ENCODE measurements at regions not wholly inside any gene's neighbourhood (a gene's known extent, or its start where the extent isn't known, plus 50 kb on each side); places are given as distances from the start of the nearest gene placed in this dataset.

DNA sequence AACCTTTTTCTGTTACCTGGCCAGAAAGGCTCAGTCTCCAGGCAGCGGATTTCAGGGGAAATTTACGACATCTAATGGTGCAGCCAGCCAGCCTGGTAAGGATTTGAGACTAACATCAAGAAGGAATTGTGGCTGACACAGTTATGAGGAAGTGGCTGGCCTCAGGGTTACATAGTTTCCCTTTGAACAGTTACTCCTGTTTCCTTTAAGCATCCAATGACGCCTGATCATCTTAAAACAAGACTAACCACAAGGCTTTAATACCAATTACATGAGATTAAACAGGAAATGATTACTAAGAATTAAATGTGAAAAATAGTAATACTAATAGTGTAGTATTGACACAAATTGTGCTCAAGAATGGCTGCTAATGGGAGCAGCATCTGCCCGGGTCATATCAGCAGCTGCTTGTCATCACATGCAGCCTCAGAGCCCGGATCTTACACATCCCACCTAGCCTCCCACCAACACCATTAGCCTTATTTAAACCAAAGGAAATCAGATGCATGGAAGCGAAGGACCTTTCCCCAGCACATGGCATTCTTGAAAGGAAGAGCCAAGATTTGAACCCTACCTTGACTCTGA, 431.8 kb downstream of the PMP22 start:
- no peak for TF ChIP-seq ZFX (IDR thresholded peaks at IDR 0.05)
- ChIA-PET POLR2A (no interaction called here), RAD21 (ENCODE audit: low non-redundant PET in 1 of 2, low total read pairs in 2 of 2, uncharacterized antibody in 2 of 2, unreplicated experiment in 2 of 2) (no interaction called here), CTCF (no interaction called here)
- Histone ChIP-seq H3K27me3 (ENCODE audit: insufficient read depth, low read length) (0 out of 2 replicates have a peak, but pooled peaks cover 3% of the 10 kb centered on the region), H3K9ac (ENCODE audit: low read length) (no peak overlapping the region), H3K4me2 (ENCODE audit: low read length) (no peak overlapping the region), H3K4me3 (replicated peaks in 1 of 2; ENCODE audit: low read depth in 1 of 2, low read length in 2 of 2) (no peak overlapping the region), H3K27ac (ENCODE audit: low read depth, low read length) (no peak overlapping the region), H3K9me3 (ENCODE audit: control insufficient read depth in 1 of 2, insufficient read depth in 1 of 2, low read depth in 1 of 2, low read length in 2 of 2) (no peaks in the 10 kb centered on the region; a peak in 1 of 4 replicates), H3K36me3 (ENCODE audit: control insufficient read depth in 1 of 2, insufficient read depth in 2 of 2, low read length in 2 of 2) (no peaks in the 10 kb centered on the region), H4K20me1 (ENCODE audit: insufficient read depth) (no peaks in the 10 kb centered on the region), H2AFZ (ENCODE audit: low read depth, low read length, poor library complexity, severe bottlenecking) (no peak overlapping the region), H3K4me1 (ENCODE audit: control insufficient read depth in 1 of 2, insufficient read depth in 2 of 2, low read length in 2 of 2) (no peaks in the 10 kb centered on the region), H3K9me2 (ENCODE audit: insufficient read depth) (no peaks in the 10 kb centered on the region), H3K79me2 (ENCODE audit: insufficient read depth, low read length) (no peaks in the 10 kb centered on the region)
- ATAC-seq (no peak), DNase-seq (ENCODE audit: low read depth, low spot score) (no peak)
- BruUV-seq (replicated peaks): no TSS peak
- intact Hi-C loops (cut with micrococcal nuclease): no loop called here

DNA sequence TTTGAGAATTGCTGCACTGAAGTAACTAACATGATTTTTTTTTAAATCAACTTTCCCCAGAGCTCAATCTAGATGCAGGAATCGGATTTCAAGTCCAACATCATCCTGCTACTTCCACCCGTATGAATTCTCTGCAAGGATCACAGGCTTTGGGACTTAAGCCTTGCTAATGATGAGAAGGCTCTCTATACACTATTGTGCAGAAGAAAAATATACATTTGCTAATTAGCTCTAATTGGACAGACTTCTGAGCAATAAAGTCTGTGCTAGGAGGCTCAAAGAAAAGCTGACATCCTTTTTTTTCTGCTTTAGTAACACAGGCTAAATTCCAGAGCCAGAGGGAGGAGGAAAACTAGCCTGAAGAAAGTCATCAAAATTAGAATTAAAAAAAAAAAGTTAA, 433.6 kb downstream of the PMP22 start:
- intact Hi-C loops (cut with micrococcal nuclease): no loop called here
- no peaks in the 10 kb centered on the region for H3K36me3 ChIP-seq (ENCODE audit: control insufficient read depth in 1 of 2, insufficient read depth in 2 of 2, low read length in 2 of 2)
- H3K27me3 ChIP-seq (ENCODE audit: insufficient read depth, low read length): 0 out of 2 replicates have a peak, but pooled peaks cover 3% of the 10 kb centered on the region
- CTCF ChIA-PET: no interaction called here
- H2AFZ ChIP-seq (ENCODE audit: low read depth, low read length, poor library complexity, severe bottlenecking): no peak overlapping the region
- POLR2A ChIA-PET: no interaction called here
- no peaks in the 10 kb centered on the region for H4K20me1 ChIP-seq (ENCODE audit: insufficient read depth)
- no peak for TF ChIP-seq ZFX (IDR thresholded peaks at IDR 0.05)
- no peak for TF ChIP-seq CEBPB (IDR thresholded peaks at IDR 0.05; ENCODE audit: low read depth)
- TF ChIP-seq EZH2 (IDR thresholded peaks at IDR 0.05): no peak
- no peak for TF ChIP-seq EGR1 (IDR thresholded peaks at IDR 0.05; ENCODE audit: low read depth)
- TF ChIP-seq, protein P1, sequence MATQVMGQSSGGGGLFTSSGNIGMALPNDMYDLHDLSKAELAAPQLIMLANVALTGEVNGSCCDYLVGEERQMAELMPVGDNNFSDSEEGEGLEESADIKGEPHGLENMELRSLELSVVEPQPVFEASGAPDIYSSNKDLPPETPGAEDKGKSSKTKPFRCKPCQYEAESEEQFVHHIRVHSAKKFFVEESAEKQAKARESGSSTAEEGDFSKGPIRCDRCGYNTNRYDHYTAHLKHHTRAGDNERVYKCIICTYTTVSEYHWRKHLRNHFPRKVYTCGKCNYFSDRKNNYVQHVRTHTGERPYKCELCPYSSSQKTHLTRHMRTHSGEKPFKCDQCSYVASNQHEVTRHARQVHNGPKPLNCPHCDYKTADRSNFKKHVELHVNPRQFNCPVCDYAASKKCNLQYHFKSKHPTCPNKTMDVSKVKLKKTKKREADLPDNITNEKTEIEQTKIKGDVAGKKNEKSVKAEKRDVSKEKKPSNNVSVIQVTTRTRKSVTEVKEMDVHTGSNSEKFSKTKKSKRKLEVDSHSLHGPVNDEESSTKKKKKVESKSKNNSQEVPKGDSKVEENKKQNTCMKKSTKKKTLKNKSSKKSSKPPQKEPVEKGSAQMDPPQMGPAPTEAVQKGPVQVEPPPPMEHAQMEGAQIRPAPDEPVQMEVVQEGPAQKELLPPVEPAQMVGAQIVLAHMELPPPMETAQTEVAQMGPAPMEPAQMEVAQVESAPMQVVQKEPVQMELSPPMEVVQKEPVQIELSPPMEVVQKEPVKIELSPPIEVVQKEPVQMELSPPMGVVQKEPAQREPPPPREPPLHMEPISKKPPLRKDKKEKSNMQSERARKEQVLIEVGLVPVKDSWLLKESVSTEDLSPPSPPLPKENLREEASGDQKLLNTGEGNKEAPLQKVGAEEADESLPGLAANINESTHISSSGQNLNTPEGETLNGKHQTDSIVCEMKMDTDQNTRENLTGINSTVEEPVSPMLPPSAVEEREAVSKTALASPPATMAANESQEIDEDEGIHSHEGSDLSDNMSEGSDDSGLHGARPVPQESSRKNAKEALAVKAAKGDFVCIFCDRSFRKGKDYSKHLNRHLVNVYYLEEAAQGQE (IDR thresholded peaks at IDR 0.05; ENCODE audit: low read depth): no peak
- no peaks in the 10 kb centered on the region for H3K79me2 ChIP-seq (ENCODE audit: insufficient read depth, low read length)
- no peak for ATAC-seq
- H3K9me3 ChIP-seq (ENCODE audit: control insufficient read depth in 1 of 2, insufficient read depth in 1 of 2, low read depth in 1 of 2, low read length in 2 of 2): peaks cover 0 to 3% of the 10 kb centered on the region in 2 experiments; a peak in 1 of 4 replicates
- no peak overlapping the region for H3K4me3 ChIP-seq (replicated peaks in 1 of 2; ENCODE audit: low read depth in 1 of 2, low read length in 2 of 2)
- H3K4me1 ChIP-seq (ENCODE audit: control insufficient read depth in 1 of 2, insufficient read depth in 2 of 2, low read length in 2 of 2): no peaks in the 10 kb centered on the region
- DNase-seq (ENCODE audit: low read depth, low spot score): no peak
- no peaks in the 10 kb centered on the region for H3K9me2 ChIP-seq (ENCODE audit: insufficient read depth)
- no peak overlapping the region for H3K9ac ChIP-seq (ENCODE audit: low read length)
- H3K4me2 ChIP-seq (ENCODE audit: low read length): no peak overlapping the region
- no peak overlapping the region for H3K27ac ChIP-seq (ENCODE audit: low read depth, low read length)
- RAD21 ChIA-PET (ENCODE audit: low non-redundant PET in 1 of 2, low total read pairs in 2 of 2, uncharacterized antibody in 2 of 2, unreplicated experiment in 2 of 2): no interaction called here
- no TSS peak for BruUV-seq (replicated peaks)
